Adrenal gland (tissue), 9 donors: ENCODE measurements at regions not wholly inside any gene's neighbourhood (a gene's known extent, or its start where the extent isn't known, plus 50 kb on each side); places are given as distances from the start of the nearest gene placed in this dataset.

ENCODE experiments used
- DNase-seq, 7 donors: peaks; one replicate each; pipeline ENCODE4 v3.0.0-alpha.2; 2019 to 2020
- H3K27ac ChIP-seq, 5 donors: fragments of 200-600 bp; sonication (generic) in 4 of 5; 1 replicate in 3 of 5; 2 replicates in 2 of 5; pipeline versions ENCODE4 v1.5.1 to v1.8.0; 2016 to 2020; ENCODE audit warnings: mild to moderate bottlenecking in 1 of 5
- H3K27me3 ChIP-seq: fragments of 200-600 bp; 2 replicates; pipeline ENCODE4 v1.8.0; 2021
- H3K36me3 ChIP-seq, 2 donors: fragments of 200-600 bp; replicated peaks in 1 of 2; 1 replicate in 1 of 2; 2 replicates in 1 of 2; pipeline versions ENCODE4 v1.5.1 to v1.8.0; 2018 to 2022
- H3K4me1 ChIP-seq, 2 donors: fragments of 200-600 bp; replicated peaks in 1 of 2; 1 replicate in 1 of 2; 2 replicates in 1 of 2; pipeline versions ENCODE4 v1.5.1 to v1.8.0; 2018 to 2021
- H3K4me3 ChIP-seq, 4 donors: fragments of 200-600 bp; sonication (generic) in 3 of 4; one replicate each; pipeline ENCODE4 v1.5.1; 2016 to 2018
- H3K9me3 ChIP-seq, 3 donors: fragments of 200-600 bp; sonication (generic) in 1 of 3; replicated peaks in 1 of 3; 1 replicate in 2 of 3; 2 replicates in 1 of 3; pipeline versions ENCODE4 v1.5.1 to v1.8.0; 2016 to 2021
- CTCF ChIP-seq, 6 experiments: fragments of 450-650 bp in 4 of 6; fragments of 200-600 bp in 2 of 6; sonication (generic) in 1 of 6; IDR thresholded peaks; 1 replicate in 5 of 6; 2 replicates in 1 of 6; pipeline versions ENCODE4 v1.5.1 to v1.8.0; 2016 to 2021; ENCODE audit warnings: antibody characterized with exemption in 6 of 6, mild to moderate bottlenecking in 2 of 6, moderate library complexity in 1 of 6
- POLR2A ChIP-seq, 2 donors: fragments of 450-650 bp; IDR thresholded peaks; one replicate each; pipeline ENCODE4 v1.6.1; 2017; ENCODE audit warnings: antibody characterized with exemption in 2 of 2, mild to moderate bottlenecking in 2 of 2, moderate library complexity in 1 of 2
- WGBS, 4 donors: extraction: QIAGEN DNeasy Blood & Tissue Kit in 2 of 4; methylation state at CpG; one replicate each; pipeline versions ENCODE4 v1.1.5 to v1.1.7; 2013 to 2017; 5-methylcytosine and 5-hydroxymethylcytosine counted together
- intact Hi-C, 2 donors: fragments of 100-400 bp; cut with DNase I; formaldehyde crosslinking; loops; one replicate each; pipeline versions ENCODE4 v1.14.1 to v1.15.0; 2022 to 2023
- donor health status: healthy with polysubstance abuse.
- donor health status: Bipolar disorder and iron deficiency.
- donor health status: DM: yes; HTN: yes; CAD: no.
- donor health status: DM: no; HTN: no; CAD: no.
- donor health status: DM: no; HTN: no; CAD: no.

GRCh38 chr14:53621921-53622320 lies 334.7 kb downstream of the BMP4 start:
- no peaks in the 10 kb centered on the region for H3K36me3 ChIP-seq
- intact Hi-C loops: no loop called here
- no peak overlapping the region for H3K4me3 ChIP-seq
- H3K27ac ChIP-seq: no peak overlapping the region
- H3K27me3 ChIP-seq: no peaks in the 10 kb centered on the region
- no peak for TF ChIP-seq CTCF (IDR thresholded peaks at IDR 0.05)
- no peaks in the 10 kb centered on the region for H3K9me3 ChIP-seq
- 47 to 65% (median 54%) methylated on average over 2 of the region's 2 CpGs for WGBS, 4 donors
- H3K4me1 ChIP-seq: no peaks in the 10 kb centered on the region
- DNase-seq: no peak

- DNase-seq: no peak
- H3K27me3 ChIP-seq: no peaks in the 10 kb centered on the region
- no peaks in the 10 kb centered on the region for H3K4me1 ChIP-seq
- H3K9me3 ChIP-seq: no peaks in the 10 kb centered on the region
- TF ChIP-seq POLR2A (IDR thresholded peaks at IDR 0.05): no peak
- no peak for TF ChIP-seq CTCF (IDR thresholded peaks at IDR 0.05)
- H3K36me3 ChIP-seq: no peaks in the 10 kb centered on the region
- intact Hi-C loops: no loop called here
- no peak overlapping the region for H3K27ac ChIP-seq
- WGBS, 4 donors: 91 to 97% (median 92%) methylated on average over 3 of the region's 3 CpGs
- H3K4me3 ChIP-seq: no peak overlapping the region
These were observed 335.2 kb downstream of the BMP4 start for GRCh38 chr14:53621433-53621832.

GRCh38 chr14:53620890-53621289 lies 335.7 kb downstream of the BMP4 start:
- WGBS, 4 donors: 73 to 85% (median 83%) methylated on average over 1 of the region's 1 CpG
- Histone ChIP-seq H3K36me3 (no peaks in the 10 kb centered on the region), H3K4me3 (no peak overlapping the region), H3K9me3 (no peaks in the 10 kb centered on the region), H3K27ac (no peak overlapping the region), H3K4me1 (no peaks in the 10 kb centered on the region), H3K27me3 (no peaks in the 10 kb centered on the region)
- intact Hi-C loops: no loop called here
- DNase-seq: no peak
- TF ChIP-seq POLR2A (IDR thresholded peaks at IDR 0.05) (no peak), CTCF (IDR thresholded peaks at IDR 0.05) (no peak)

GRCh38 chr14:53620317-53620716 lies 336.3 kb downstream of the BMP4 start:
- TF ChIP-seq POLR2A (IDR thresholded peaks at IDR 0.05) (no peak), CTCF (IDR thresholded peaks at IDR 0.05) (no peak)
- no peak overlapping the region for H3K27ac ChIP-seq
- WGBS, 4 donors: 58 to 76% (median 68%) methylated on average over 2 of the region's 2 CpGs
- no peak for DNase-seq
- intact Hi-C loops: no loop called here
- no peaks in the 10 kb centered on the region for H3K4me1 ChIP-seq
- no peak overlapping the region for H3K4me3 ChIP-seq
- no peaks in the 10 kb centered on the region for H3K36me3 ChIP-seq
- H3K9me3 ChIP-seq: no peaks in the 10 kb centered on the region
- no peaks in the 10 kb centered on the region for H3K27me3 ChIP-seq
